PC-9 (cell line): ENCODE measurements at regions not wholly inside any gene's neighbourhood (a gene's known extent, or its start where the extent isn't known, plus 50 kb on each side); places are given as distances from the start of the nearest gene placed in this dataset.

Source experiments
- CTCF ChIP-seq: fragments of 200-600 bp; sonication (generic); conservative IDR thresholded peaks from 2 replicates; pipeline ENCODE4 v1.6.1; 2017; ENCODE audit warnings: mixed run types, antibody characterized with exemption, mild to moderate bottlenecking, moderate library complexity
- EZH2 ChIP-seq: fragments of 200-600 bp; sonication (generic); IDR thresholded peaks from 2 replicates; pipeline ENCODE4 v1.8.0; 2017; ENCODE audit warnings: antibody characterized with exemption, low read depth

GRCh38 chr7:22932896-22933295 lies 81.0 kb downstream of the HYCC1 start:
- TF ChIP-seq CTCF: no peak
- no peak for TF ChIP-seq EZH2
